GM18909 (cell line): ENCODE measurements at regions not wholly inside any gene's neighbourhood (a gene's known extent, or its start where the extent isn't known, plus 50 kb on each side); places are given as distances from the start of the nearest gene placed in this dataset.

ENCODE experiments used
- ATAC-seq: cut with Tn5 transposase; IDR thresholded peaks from one replicate; pipeline ENCODE4 v1.9.1; 2021; ENCODE audit warnings: mild to moderate bottlenecking; ENCODE audit not compliant: unreplicated experiment, poor library complexity

GRCh38 chr3:64900156-64900555, 212.4 kb upstream of the ADAMTS9 start:
- ATAC-seq = no peak

- no peak for ATAC-seq
These were observed 211.1 kb upstream of the ADAMTS9 start for GRCh38 chr3:64898941-64899340.

DNA sequence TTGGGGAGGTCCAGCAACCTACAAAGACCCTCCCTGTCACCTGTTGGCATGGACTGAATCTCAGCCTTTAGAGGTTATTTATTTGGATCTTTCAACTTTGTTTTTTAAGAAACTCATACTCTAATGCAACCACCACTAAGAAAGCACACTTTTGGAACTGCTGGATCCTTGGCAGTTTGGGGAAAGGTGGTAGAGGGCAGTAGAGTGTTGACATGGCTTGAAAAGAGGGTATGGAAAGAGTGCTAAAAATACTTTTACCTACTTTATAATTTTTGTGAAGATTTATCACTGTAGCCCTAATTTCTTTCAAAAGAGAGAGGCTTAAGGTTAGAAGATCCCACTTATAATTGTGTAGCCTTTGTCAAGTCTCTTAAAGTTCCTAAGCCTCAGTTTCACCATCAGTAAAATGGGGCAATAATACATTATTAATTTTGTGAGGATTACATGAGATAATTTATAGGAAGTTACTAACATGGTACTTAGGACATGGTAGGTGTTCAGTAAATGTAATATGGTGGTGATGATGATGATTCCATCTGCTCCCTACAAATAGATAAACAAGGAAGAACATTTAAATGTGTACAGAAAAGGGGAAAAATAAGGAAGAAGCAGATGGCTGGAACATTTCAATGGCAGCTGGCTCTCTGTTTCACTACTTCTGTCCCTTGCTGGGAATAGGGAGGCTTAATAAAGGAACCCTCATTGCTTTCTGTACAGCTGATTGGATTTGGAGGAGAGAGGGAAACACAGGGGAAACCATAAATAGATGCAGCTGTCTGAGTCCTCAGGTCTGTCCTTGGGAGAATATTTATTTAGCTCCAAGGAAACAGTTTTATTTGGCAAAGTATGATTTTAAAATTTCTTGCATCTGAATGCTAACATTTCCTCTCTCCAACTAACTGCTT, 208.4 kb upstream of the ADAMTS9 start:
- no peak for ATAC-seq

GRCh38 chr3:64895106-64895990, 207.5 kb upstream of the ADAMTS9 start:
- no peak for ATAC-seq

DNA sequence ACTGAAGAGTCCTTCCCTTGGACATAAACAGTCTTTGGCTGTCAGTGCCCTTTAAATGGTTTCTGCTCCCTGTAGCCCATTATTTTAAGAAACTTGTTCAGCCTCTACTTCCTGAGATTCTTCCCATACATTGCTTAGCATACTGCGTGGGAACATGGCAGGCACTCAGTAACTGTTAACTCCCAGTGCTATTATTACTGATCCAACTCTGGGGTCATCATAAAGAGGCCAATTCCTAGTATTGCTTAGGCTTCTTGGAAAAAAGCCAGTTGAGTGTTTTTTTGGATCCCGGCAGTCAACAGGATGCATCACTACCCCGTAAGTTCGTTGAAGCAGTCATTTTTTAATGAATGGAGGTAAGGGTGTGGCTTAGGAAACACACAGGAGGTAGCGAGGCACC, 206.2 kb upstream of the ADAMTS9 start:
- ATAC-seq = no peak

DNA sequence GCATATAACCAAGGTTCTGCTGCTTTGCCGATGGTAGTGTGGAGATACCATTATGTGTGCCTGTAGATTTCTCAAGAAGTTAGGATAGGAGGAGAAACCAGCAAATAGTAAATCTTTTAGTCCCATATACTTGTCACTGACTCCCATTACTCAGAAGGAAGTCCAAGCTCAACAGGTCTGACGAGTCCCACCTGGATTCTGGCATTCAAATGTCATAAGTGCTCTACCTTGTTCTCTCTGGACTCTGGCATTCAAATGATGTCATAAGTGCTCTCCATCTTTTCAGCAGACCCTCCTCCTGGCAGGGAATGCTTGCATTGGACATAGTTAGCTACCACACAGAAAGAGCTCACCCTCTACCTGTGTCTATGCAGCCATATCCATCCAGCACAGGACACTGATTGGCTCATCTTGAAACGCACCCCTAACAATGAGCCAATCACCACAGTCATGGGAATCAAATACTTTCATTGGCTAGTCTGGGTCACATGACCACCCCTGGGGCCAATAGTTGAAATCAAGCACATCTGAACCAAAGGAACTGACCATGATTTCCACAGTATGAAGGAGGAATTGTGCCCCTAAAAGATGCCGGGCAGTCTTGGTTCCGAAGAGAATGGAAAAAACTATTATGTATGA, 205.0 kb upstream of the ADAMTS9 start:
- no peak for ATAC-seq

DNA sequence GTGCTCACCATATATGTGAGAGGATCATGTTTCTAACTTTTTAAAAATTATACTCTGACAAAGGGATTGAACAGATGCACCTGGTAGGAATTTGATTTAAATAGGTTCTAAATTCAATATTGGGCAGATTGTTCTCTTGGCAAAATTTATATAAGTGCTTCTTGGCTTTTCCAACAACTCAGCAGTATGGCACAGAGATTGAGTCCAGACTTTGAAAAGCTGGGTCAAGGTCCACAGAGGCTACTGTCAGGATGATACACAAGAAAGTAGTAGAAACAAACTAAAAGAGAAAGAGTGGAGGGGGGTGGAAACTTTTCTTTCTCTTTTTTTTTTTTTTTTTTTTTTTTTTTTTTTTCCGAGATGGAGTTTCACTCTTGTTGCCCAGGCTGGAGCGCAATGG, 203.2 kb upstream of the ADAMTS9 start:
- ATAC-seq = no peak

GRCh38 chr3:64890466-64890865, 202.7 kb upstream of the ADAMTS9 start:
- ATAC-seq = no peak

- ATAC-seq = no peak
These were observed 202.2 kb upstream of the ADAMTS9 start for GRCh38 chr3:64890006-64890405.

DNA sequence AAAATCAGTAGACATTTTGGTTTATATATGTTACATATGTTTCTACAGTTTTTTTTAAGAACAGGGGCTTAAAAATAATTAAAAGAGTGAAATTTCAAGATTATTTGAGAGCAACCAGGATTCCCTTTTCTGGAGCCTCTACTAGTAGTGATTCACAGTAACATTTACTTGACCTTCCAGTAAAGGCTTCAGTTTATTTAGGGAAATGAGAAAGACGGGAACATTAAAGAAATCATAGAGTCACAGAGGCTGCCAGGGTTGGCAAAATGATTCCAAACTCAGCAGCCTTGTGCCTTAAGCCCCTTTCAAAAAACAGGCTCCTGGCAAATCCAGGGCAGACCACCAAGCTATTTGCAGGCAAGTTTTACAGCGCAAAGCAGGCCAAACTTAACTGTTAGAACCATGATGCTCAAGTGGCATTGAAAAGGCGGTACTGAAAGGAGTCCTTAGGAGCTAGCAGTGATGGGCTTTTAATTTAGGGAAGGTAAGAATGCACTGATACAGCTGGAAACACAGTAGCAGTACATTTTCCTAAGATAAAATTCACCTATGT, 201.1 kb upstream of the ADAMTS9 start:
- ATAC-seq = no peak

DNA sequence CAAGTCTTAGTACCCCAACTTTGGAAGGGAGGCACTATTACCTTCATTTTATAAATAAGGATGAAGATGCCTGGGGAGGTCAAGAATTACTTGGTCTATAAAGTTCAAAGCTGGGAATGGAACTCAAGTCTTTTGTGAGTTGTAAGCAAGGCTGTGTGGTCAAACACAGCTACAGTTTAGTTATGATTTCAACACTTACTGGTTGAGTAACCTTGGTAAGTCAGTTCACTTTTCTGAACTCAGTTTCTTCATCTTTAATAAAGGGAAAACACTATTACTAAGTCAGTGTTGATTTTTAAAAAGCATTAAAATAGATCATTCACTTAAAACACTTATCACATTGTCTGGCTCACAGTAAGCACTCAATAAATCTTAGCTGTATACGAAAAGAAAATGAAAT, 200.4 kb upstream of the ADAMTS9 start:
- no peak for ATAC-seq

DNA sequence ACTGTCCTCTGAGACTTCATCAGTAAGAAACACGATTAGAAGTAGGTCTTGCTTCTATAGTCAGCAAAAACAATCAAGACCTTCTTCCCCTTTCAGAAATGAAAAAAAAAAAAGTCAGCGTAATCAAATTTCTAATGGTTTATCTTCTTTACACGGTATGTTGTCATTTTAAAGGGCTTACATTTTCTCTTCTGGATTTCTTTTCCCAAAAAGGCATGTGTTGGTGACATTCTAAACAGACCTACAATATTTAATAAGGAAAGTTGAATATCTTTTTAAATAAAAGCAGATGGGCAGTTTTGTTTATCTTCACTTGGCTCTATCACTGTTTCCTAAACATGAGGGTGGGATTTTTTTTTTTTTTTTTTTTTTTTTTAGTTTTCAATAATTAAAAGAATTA, 197.3 kb upstream of the ADAMTS9 start:
- no peak for ATAC-seq

GRCh38 chr3:64884536-64884935, 196.7 kb upstream of the ADAMTS9 start:
- no peak for ATAC-seq

DNA sequence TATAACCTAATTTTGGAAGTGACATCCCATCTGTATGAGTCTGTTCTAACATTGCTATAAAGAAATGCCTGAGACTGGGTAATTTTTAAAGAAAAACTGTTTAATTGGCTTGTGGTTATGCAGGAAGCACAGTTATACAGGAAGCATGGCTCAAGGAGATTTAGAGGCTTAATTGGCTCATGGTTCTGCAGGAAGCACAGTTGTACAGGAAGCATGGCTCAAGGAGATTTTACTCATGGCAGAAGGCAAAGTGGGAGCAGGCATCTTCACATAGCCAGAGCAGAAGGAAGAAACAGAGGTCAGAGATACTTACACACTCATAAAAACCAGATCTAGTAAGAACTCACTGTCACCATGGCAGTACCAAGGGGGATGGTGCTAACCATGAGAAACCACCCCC, 193.1 kb upstream of the ADAMTS9 start:
- ATAC-seq = no peak

DNA sequence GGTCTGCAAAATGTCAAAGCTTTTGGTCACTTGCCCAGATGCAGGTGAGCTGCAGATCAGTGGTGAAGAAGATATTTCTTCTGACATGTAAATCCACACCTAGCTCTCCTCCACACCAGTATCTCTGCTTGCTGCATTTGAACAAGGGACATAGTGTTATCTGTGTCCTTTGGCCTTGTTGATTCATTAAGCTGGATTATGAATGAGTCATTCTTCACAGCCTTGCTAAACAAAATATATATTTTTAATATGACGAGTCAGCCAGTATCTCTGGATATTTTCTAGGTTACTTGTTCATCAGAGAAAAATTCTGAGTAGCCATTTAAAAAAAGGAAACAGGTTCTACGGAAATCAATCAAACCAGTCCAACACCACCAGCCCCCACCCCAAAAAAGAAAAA, 190.6 kb upstream of the ADAMTS9 start:
- ATAC-seq = no peak

GRCh38 chr3:64873400-64873799, 185.6 kb upstream of the ADAMTS9 start:
- no peak for ATAC-seq

DNA sequence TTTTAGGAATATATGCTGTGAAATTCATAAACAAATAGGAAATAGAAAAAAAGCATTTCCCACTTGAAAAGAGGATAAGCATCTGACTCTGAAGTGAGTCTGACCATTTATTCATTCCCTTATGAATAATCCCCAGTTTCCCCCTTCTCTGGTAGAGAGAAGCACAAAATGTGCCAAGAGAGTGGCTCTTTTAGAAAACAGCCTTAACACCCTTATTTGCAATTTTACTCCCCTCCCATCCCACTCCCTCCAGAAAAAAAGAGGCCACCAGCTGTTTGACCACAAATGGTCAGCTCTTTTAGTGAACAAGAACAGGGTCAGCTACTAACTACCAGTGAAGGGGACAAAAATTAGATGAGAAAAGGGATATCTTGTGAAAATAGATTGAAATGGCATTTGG, 184.5 kb upstream of the ADAMTS9 start:
- ATAC-seq = no peak

GRCh38 chr3:64871834-64872249, 184.0 kb upstream of the ADAMTS9 start:
- ATAC-seq = no peak

DNA sequence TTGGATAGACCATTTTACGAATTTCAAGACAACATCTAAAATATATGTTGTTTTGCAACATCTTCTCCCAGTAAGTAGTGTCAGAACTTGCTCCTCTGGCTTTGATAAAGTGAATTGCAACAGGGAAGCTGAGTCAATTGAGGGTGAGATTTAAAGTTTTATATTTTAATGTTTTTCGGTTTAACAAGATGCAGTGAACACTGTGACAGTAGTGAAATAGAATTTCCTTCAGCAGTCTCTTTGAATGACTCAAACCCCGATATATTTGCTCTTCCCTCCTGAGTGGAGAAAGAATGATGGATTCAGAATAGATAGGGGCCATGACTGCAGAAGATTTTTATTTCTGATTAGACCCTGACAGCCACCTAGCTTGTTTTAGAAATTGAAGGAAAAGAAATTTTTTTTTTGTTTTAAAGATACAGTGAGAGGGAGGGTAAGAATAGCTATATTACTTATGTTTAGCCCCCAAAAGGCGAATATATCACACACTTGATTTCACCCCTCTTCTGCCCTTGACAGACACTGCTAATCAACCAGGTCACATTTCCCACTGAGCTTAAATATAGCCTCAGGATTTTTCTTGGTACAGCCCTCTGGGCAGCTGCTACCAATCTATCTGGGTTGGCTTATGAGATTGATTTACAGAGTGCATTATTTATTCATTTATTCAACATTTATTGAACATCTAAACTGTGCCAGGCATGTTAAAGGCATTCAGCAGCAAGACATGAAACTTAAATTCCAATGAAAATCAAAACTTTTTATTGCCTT, 183.3 kb upstream of the ADAMTS9 start:
- ATAC-seq = no peak

DNA sequence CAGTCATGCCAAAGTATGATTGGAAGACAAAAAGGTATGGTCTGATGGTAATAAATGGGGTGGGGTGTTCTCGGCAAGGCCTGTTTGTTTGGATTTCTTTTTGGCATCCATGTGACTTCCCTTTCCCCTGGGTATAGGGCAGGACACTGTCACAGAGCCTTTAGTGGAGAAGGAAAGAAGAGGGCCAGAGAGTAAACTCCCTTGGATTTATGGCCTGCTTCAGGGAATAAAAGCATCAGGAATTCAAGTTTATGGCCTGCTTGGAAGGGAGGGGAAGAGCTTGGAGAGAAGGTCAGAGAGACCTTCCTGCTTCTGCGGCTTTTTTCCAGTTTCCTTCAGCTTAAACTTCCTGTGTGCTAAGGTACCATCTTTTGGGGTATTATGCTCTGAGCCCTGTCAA, 179.4 kb upstream of the ADAMTS9 start:
- no peak for ATAC-seq
